Body of pancreas (tissue), 4 donors: ENCODE measurements at regions not wholly inside any gene's neighbourhood (a gene's known extent, or its start where the extent isn't known, plus 50 kb on each side); places are given as distances from the start of the nearest gene placed in this dataset.

Experiments used
- CTCF ChIP-seq, 7 experiments: fragments of 450-650 bp in 4 of 7; fragments of 200-600 bp in 3 of 7; sonication (generic) in 3 of 7; IDR thresholded peaks; one replicate each; pipeline ENCODE4 v1.5.1; 2016 to 2019; ENCODE audit warnings: antibody characterized with exemption in 7 of 7
- POLR2A ChIP-seq, 3 donors: fragments of 450-650 bp; IDR thresholded peaks; one replicate each; pipeline ENCODE4 v1.6.1; 2016; ENCODE audit warnings: antibody characterized with exemption in 3 of 3, mild to moderate bottlenecking in 2 of 3

GRCh38 chr4:3854661-3855060 lies 88.5 kb downstream of the ADRA2C start:
- no peak for TF ChIP-seq CTCF (IDR thresholded peaks at IDR 0.05)
- TF ChIP-seq POLR2A (IDR thresholded peaks at IDR 0.05): no peak
